Stimulated activated CD8-positive, alpha-beta memory T cell treated with anti-CD3 and anti-CD28 coated beads, Interleukin-4, amount 100 ng/mL, for 24 hours (primary cell): ENCODE measurements at regions not wholly inside any gene's neighbourhood (a gene's known extent, or its start where the extent isn't known, plus 50 kb on each side); places are given as distances from the start of the nearest gene placed in this dataset.

Experiments used
- DNase-seq: peaks from one replicate; pipeline ENCODE4 v3.0.0-alpha.2; 2020; ENCODE audit warnings: low read depth

- DNase-seq, result no peak
Measured at GRCh38 chr5:166373817-166374216, 1917.6 kb upstream of the WWC1 start.

- DNase-seq, result no peak
Measured at GRCh38 chr5:166377756-166378155, 1913.7 kb upstream of the WWC1 start.

GRCh38 chr5:166379517-166379916 lies 1911.9 kb upstream of the WWC1 start:
- DNase-seq, result no peak

GRCh38 chr5:166382031-166382430 lies 1909.4 kb upstream of the WWC1 start:
- no peak for DNase-seq

- no peak for DNase-seq
Measured at GRCh38 chr5:166398131-166398530, 1893.3 kb upstream of the WWC1 start.

- no peak for DNase-seq
Measured at GRCh38 chr5:166399781-166400180, 1891.7 kb upstream of the WWC1 start.

- DNase-seq, result no peak
Measured at GRCh38 chr5:166401391-166401790, 1890.1 kb upstream of the WWC1 start.

- DNase-seq, result no peak
Measured at GRCh38 chr5:166412191-166412590, 1879.3 kb upstream of the WWC1 start.

GRCh38 chr5:166427211-166427610 lies 1864.2 kb upstream of the WWC1 start:
- DNase-seq, result no peak

- no peak for DNase-seq
Measured at GRCh38 chr5:166428264-166428803, 1863.1 kb upstream of the WWC1 start.

- no peak for DNase-seq
Measured at GRCh38 chr5:166430491-166431319, 1860.7 kb upstream of the WWC1 start.

GRCh38 chr5:166431456-166431855 lies 1860.0 kb upstream of the WWC1 start:
- DNase-seq, result no peak

- DNase-seq, result no peak
Measured at GRCh38 chr5:166433679-166434078, 1857.8 kb upstream of the WWC1 start.

GRCh38 chr5:166436872-166437271 lies 1854.6 kb upstream of the WWC1 start:
- no peak for DNase-seq

- no peak for DNase-seq
Measured at GRCh38 chr5:166486348-166486747, 1805.1 kb upstream of the WWC1 start.

GRCh38 chr5:166488560-166488959 lies 1802.9 kb upstream of the WWC1 start:
- no peak for DNase-seq

- DNase-seq, result no peak
Measured at GRCh38 chr5:166493040-166493439, 1798.4 kb upstream of the WWC1 start.

GRCh38 chr5:166493612-166494011 lies 1797.8 kb upstream of the WWC1 start:
- DNase-seq, result no peak

GRCh38 chr5:166497496-166498104 lies 1793.8 kb upstream of the WWC1 start:
- DNase-seq, result no peak

- no peak for DNase-seq
Measured at GRCh38 chr5:166499447-166500240, 1791.8 kb upstream of the WWC1 start.

GRCh38 chr5:166503506-166503905 lies 1787.9 kb upstream of the WWC1 start:
- DNase-seq, result no peak

- no peak for DNase-seq
Measured at GRCh38 chr5:166505067-166505466, 1786.4 kb upstream of the WWC1 start.

- DNase-seq, result no peak
Measured at GRCh38 chr5:166505544-166505943, 1785.9 kb upstream of the WWC1 start.
